IMR-90 (cell line): ENCODE measurements at regions not wholly inside any gene's neighbourhood (a gene's known extent, or its start where the extent isn't known, plus 50 kb on each side); places are given as distances from the start of the nearest gene placed in this dataset.

Source experiments
- ATAC-seq: fragments of 200-7000 bp; cut with Tn5 transposase; 2 replicates; pipeline ENCODE4 v1.9.1; 2020; ENCODE audit warnings: low read depth, mild to moderate bottlenecking, moderate library complexity
- BruUV-seq: library from RNA; stranded (reverse); fragments of 400-500 nt; replicated peaks from 2 replicates; lab custom pipeline; 2021; lab: Mats Ljungman, UMichigan
- CTCF ChIA-PET: fragments of 300-600 bp; formaldehyde crosslinking; extraction: SDS; loops from one replicate; lab custom pipeline; 2021; ENCODE audit warnings: antibody characterized with exemption; lab: Yijun Ruan, JAX
- POLR2A ChIA-PET: fragments of 300-600 bp; sonication (Branson Sonifier 250); formaldehyde crosslinking; loops from one replicate; lab custom pipeline; 2022; ENCODE audit warnings: antibody characterized with exemption; ENCODE audit not compliant: unreplicated experiment; lab: Charles Lee
- DNase-seq: peaks from one replicate; pipeline ENCODE4 v3.0.0; 2013
- H2AFZ ChIP-seq: replicated peaks from 2 replicates; pipeline ENCODE3; 2013; ENCODE audit warnings: low read length, mild to moderate bottlenecking; ENCODE audit not compliant: poor library complexity
- H2AK5ac ChIP-seq: 2 replicates; pipeline ENCODE4 v1.6.1; 2013; ENCODE audit warnings: low read depth, low read length, inconsistent platforms
- H2AK9ac ChIP-seq: replicated peaks from 2 replicates; pipeline ENCODE3; 2013; ENCODE audit warnings: mild to moderate bottlenecking, low read depth, low read length, moderate library complexity; ENCODE audit not compliant: poor library complexity
- H2BK120ac ChIP-seq: 2 replicates; pipeline ENCODE4 v1.6.1; 2013; ENCODE audit warnings: low read depth, low read length, inconsistent platforms
- H2BK15ac ChIP-seq: 3 replicates; pipeline ENCODE4 v1.6.1; 2013; ENCODE audit warnings: low read depth, low read length, inconsistent platforms
- H2BK20ac ChIP-seq: 2 replicates; pipeline ENCODE4 v1.6.1; 2013; ENCODE audit warnings: low read depth, mild to moderate bottlenecking, inconsistent platforms, low read length, moderate library complexity
- H2BK5ac ChIP-seq: 2 replicates; pipeline ENCODE4 v1.6.1; 2013; ENCODE audit warnings: mild to moderate bottlenecking, low read depth, low read length, inconsistent platforms; ENCODE audit not compliant: poor library complexity, severe bottlenecking
- H3K14ac ChIP-seq: replicated peaks from 2 replicates; pipeline ENCODE4 v1.6.1; 2013; ENCODE audit warnings: low read depth, low read length, inconsistent platforms
- H3K18ac ChIP-seq: 2 replicates; pipeline ENCODE4 v1.6.1; 2013; ENCODE audit warnings: low read depth, low read length, control low read depth
- H3K23ac ChIP-seq: 2 replicates; pipeline ENCODE4 v1.6.1; 2013; ENCODE audit warnings: low read depth, low read length, inconsistent platforms
- H3K27ac ChIP-seq: 2 replicates; pipeline ENCODE4 v1.5.1; 2013; ENCODE audit warnings: mild to moderate bottlenecking, control low read depth, low read length; ENCODE audit not compliant: insufficient read depth
- H3K27me3 ChIP-seq: 2 replicates; pipeline ENCODE4 v1.6.1; 2013; ENCODE audit warnings: low read length; ENCODE audit not compliant: control insufficient read depth, insufficient read depth
- H3K36me3 ChIP-seq: 2 replicates; pipeline ENCODE4 v1.6.1; 2013; ENCODE audit warnings: low read length, mixed read lengths; ENCODE audit not compliant: control insufficient read depth, insufficient read depth
- H3K4ac ChIP-seq: 2 replicates; pipeline ENCODE4 v1.6.1; 2013; ENCODE audit warnings: low read depth, low read length, inconsistent platforms
- H3K4me1 ChIP-seq: 2 replicates; pipeline ENCODE4 v1.6.1; 2013; ENCODE audit warnings: low read length, mixed read lengths; ENCODE audit not compliant: control insufficient read depth, insufficient read depth
- H3K4me2 ChIP-seq: 2 replicates; pipeline ENCODE4 v1.6.1; 2013; ENCODE audit warnings: low read depth, mild to moderate bottlenecking, control low read depth, low read length, moderate library complexity
- H3K4me3 ChIP-seq: 2 replicates; pipeline ENCODE4 v1.5.1; 2013; ENCODE audit warnings: low read depth, mild to moderate bottlenecking, control low read depth, low read length, moderate library complexity; ENCODE audit not compliant: insufficient read depth
- H3K56ac ChIP-seq: 2 replicates; pipeline ENCODE4 v1.6.1; 2013; ENCODE audit warnings: low read length, inconsistent platforms; ENCODE audit not compliant: insufficient read depth; ENCODE audit errors: extremely low read depth
- H3K79me1 ChIP-seq, 2 experiments: 2 replicates each; pipeline ENCODE4 v1.6.1; 2013; ENCODE audit warnings: low read length in 2 of 2, inconsistent platforms in 1 of 2, low read depth in 1 of 2
- H3K9ac ChIP-seq: 2 replicates; pipeline ENCODE4 v1.6.1; 2013; ENCODE audit warnings: low read depth, low read length, control low read depth
- H3K9me1 ChIP-seq: 2 replicates; pipeline ENCODE4 v1.6.1; 2013; ENCODE audit warnings: low read length, inconsistent platforms; ENCODE audit not compliant: insufficient read depth
- H3K9me3 ChIP-seq: 2 replicates; pipeline ENCODE4 v1.6.1; 2013; ENCODE audit warnings: low read length; ENCODE audit not compliant: control insufficient read depth, insufficient read depth
- H4K20me1 ChIP-seq: 2 replicates; pipeline ENCODE4 v1.6.1; 2013; ENCODE audit warnings: low read length, inconsistent platforms; ENCODE audit not compliant: insufficient read depth
- H4K5ac ChIP-seq: 2 replicates; pipeline ENCODE4 v1.6.1; 2013; ENCODE audit warnings: mild to moderate bottlenecking, low read depth, low read length, control low read depth
- H4K8ac ChIP-seq, 2 experiments: 2 replicates each; pipeline ENCODE4 v1.6.1; 2013; ENCODE audit warnings: low read depth in 2 of 2, low read length in 2 of 2, control low read depth in 1 of 2, inconsistent platforms in 1 of 2
- H4K91ac ChIP-seq: 2 replicates; pipeline ENCODE4 v1.6.1; 2013; ENCODE audit warnings: low read depth, low read length, inconsistent platforms; ENCODE audit not compliant: insufficient read depth
- BHLHE40 ChIP-seq: fragments of 150-350 bp; IDR thresholded peaks from 2 replicates; pipeline ENCODE4 v1.6.1; 2016; ENCODE audit warnings: mild to moderate bottlenecking, low read depth, low read length
- CEBPB ChIP-seq: IDR thresholded peaks from 2 replicates; pipeline ENCODE4 v1.6.1; 2012; ENCODE audit warnings: low read depth, low read length, improper control_type of control experiment
- CHD1 ChIP-seq: IDR thresholded peaks from 2 replicates; pipeline ENCODE4 v1.6.1; 2012; ENCODE audit warnings: low read depth, low read length, improper control_type of control experiment
- FOS ChIP-seq: fragments of 150-350 bp; IDR thresholded peaks from 2 replicates; pipeline ENCODE4 v1.6.1; 2016; ENCODE audit warnings: low read depth, low read length
- MAFK ChIP-seq: IDR thresholded peaks from 2 replicates; pipeline ENCODE4 v1.6.1; 2012; ENCODE audit warnings: low read depth, low read length, improper control_type of control experiment
- MAZ ChIP-seq: IDR thresholded peaks from 2 replicates; pipeline ENCODE4 v1.6.1; 2012; ENCODE audit warnings: low read depth, mild to moderate bottlenecking, low read length, improper control_type of control experiment, moderate library complexity, borderline replicate concordance
- NFE2L2 ChIP-seq: fragments of 150-350 bp; IDR thresholded peaks from 2 replicates; pipeline ENCODE4 v1.6.1; 2016; ENCODE audit warnings: low read depth, mild to moderate bottlenecking, low read length
- POLR2A ChIP-seq: IDR thresholded peaks from 2 replicates; pipeline ENCODE4 v1.6.1; 2012; ENCODE audit warnings: mild to moderate bottlenecking, low read depth, low read length
- RAD21 ChIP-seq: IDR thresholded peaks from 2 replicates; pipeline ENCODE4 v1.6.1; 2012; ENCODE audit warnings: low read length, improper control_type of control experiment
- RCOR1 ChIP-seq: IDR thresholded peaks from 2 replicates; pipeline ENCODE4 v1.6.1; 2012; ENCODE audit warnings: mild to moderate bottlenecking, low read length, improper control_type of control experiment; ENCODE audit not compliant: insufficient replicate concordance
- RFX5 ChIP-seq: IDR thresholded peaks from 2 replicates; pipeline ENCODE4 v1.8.0; 2012; ENCODE audit warnings: low read depth, mild to moderate bottlenecking, low read length, moderate library complexity
- WGBS, 2 experiments: methylation state at CpG; one replicate each; pipeline versions ENCODE4 v1.1.5 to v1.1.7; 2013; ENCODE audit warnings: missing lambda C conversion rate in 2 of 2; ENCODE audit not compliant: insufficient read length in 1 of 2; ENCODE audit errors: extremely low coverage in 2 of 2; 5-methylcytosine and 5-hydroxymethylcytosine counted together
- dilution Hi-C: fragments of 300-500 bp; cut with HindIII; formaldehyde crosslinking; loops from one replicate; pipeline ENCODE4 v1.14.3; 2018; ENCODE audit warnings: low sequenced_read_pairs; ENCODE audit not compliant: unreplicated experiment
- in situ Hi-C: fragments of 300-500 bp; cut with MboI; formaldehyde crosslinking; loops from 3 replicates; pipeline ENCODE4 v1.14.3; 2019; ENCODE audit warnings: low sequenced_read_pairs, inconsistent platforms, mixed read lengths
- intact Hi-C: fragments of 100-400 bp; cut with micrococcal nuclease; formaldehyde crosslinking; loops from 2 replicates; pipeline ENCODE4 v1.10.0; 2022
- TF ChIP-seq, protein P1 (sequence below): fragments of 150-350 bp; IDR thresholded peaks from 2 replicates; pipeline ENCODE4 v1.6.1; 2016; ENCODE audit warnings: low read depth, mild to moderate bottlenecking, low read length, moderate library complexity, borderline replicate concordance
- TF ChIP-seq, protein P2 (sequence below): conservative IDR thresholded peaks from 2 replicates; pipeline ENCODE4 v1.5.1; 2012; ENCODE audit warnings: mild to moderate bottlenecking, low read depth, low read length, improper control_type of control experiment
- TF ChIP-seq, protein P3 (sequence below): fragments of 150-350 bp; IDR thresholded peaks from 2 replicates; pipeline ENCODE4 v1.6.1; 2017; ENCODE audit warnings: mild to moderate bottlenecking, antibody characterized with exemption, low read length, low read depth

DNA sequence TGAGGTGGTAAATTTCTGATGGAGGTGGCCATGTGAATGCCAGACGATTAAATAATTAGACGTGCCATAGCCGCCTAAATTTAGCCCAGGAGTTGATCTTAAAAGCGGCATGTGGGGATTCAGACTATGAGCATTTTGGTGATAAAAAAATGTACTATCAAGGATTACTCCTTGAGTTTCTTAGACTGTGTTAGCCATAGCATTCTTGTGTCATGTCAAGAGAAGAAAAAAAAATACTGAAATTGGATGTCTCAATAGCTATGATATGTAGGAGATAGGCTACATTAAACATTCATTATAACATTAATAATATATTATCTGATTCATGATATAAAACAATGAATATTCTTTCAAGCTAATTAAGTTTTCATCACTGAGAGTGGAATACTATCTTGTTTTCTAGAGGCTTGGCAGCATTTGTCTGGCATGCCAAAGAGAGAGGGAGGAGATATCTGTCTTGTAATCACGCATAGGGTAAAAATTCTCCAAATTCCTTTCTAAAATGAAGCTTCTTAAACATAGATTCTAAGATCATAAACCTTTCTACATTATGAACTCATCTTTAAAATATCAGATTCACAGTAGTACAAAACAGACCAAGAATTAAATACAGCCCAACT lies 727.0 kb downstream of the C12orf50 start:
- DNase-seq = peak; percentile 8
- WGBS, 2 experiments = 94% methylated on average over 3 of the region's 5 CpGs; no CpG with 5 or more reads in 1 of the 2 experiments

More for the DNA sequence above, 727.0 kb downstream of the C12orf50 start:
- Histone ChIP-seq H2BK120ac (no peak overlapping the region), H3K79me1 (no peaks in the 10 kb centered on the region), H3K18ac (no peak overlapping the region), H3K27ac (no peak overlapping the region), H4K5ac (no peak overlapping the region), H3K9ac (no peak overlapping the region), H3K4me2 (no peak overlapping the region), H4K8ac (no peak overlapping the region), H3K4me3 (no peak overlapping the region), H3K27me3 (no peaks in the 10 kb centered on the region), H2BK5ac (no peak overlapping the region), H2AK5ac (no peak overlapping the region), H3K36me3 (no peaks in the 10 kb centered on the region), H3K4ac (no peak overlapping the region), H3K23ac (no peak overlapping the region), H4K20me1 (no peaks in the 10 kb centered on the region), H3K9me3 (no peaks in the 10 kb centered on the region), H3K56ac (no peak overlapping the region), H2BK20ac (no peak overlapping the region), H2AFZ (no peak overlapping the region), H3K14ac (no peak overlapping the region), H2BK15ac (no peak overlapping the region), H3K9me1 (no peaks in the 10 kb centered on the region), H3K4me1 (no peaks in the 10 kb centered on the region), H2AK9ac (no peak overlapping the region), H4K91ac (no peak overlapping the region)
- no peak; the same call in 1 of the 2 replicates for ATAC-seq
- ChIA-PET CTCF (no interaction called here), POLR2A (no interaction called here)
- BruUV-seq = no TSS peak
- dilution Hi-C loops = no loop called here
- intact Hi-C loops = no loop called here
- in situ Hi-C loops = no loop called here
- TF ChIP-seq RCOR1 = no peak
- TF ChIP-seq FOS = no peak
- no peak for TF ChIP-seq BHLHE40
- TF ChIP-seq, protein P1, sequence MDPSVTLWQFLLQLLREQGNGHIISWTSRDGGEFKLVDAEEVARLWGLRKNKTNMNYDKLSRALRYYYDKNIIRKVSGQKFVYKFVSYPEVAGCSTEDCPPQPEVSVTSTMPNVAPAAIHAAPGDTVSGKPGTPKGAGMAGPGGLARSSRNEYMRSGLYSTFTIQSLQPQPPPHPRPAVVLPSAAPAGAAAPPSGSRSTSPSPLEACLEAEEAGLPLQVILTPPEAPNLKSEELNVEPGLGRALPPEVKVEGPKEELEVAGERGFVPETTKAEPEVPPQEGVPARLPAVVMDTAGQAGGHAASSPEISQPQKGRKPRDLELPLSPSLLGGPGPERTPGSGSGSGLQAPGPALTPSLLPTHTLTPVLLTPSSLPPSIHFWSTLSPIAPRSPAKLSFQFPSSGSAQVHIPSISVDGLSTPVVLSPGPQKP = no peak
- no peak for TF ChIP-seq CEBPB
- TF ChIP-seq MAFK = no peak
- no peak for TF ChIP-seq MAZ
- TF ChIP-seq, protein P2, sequence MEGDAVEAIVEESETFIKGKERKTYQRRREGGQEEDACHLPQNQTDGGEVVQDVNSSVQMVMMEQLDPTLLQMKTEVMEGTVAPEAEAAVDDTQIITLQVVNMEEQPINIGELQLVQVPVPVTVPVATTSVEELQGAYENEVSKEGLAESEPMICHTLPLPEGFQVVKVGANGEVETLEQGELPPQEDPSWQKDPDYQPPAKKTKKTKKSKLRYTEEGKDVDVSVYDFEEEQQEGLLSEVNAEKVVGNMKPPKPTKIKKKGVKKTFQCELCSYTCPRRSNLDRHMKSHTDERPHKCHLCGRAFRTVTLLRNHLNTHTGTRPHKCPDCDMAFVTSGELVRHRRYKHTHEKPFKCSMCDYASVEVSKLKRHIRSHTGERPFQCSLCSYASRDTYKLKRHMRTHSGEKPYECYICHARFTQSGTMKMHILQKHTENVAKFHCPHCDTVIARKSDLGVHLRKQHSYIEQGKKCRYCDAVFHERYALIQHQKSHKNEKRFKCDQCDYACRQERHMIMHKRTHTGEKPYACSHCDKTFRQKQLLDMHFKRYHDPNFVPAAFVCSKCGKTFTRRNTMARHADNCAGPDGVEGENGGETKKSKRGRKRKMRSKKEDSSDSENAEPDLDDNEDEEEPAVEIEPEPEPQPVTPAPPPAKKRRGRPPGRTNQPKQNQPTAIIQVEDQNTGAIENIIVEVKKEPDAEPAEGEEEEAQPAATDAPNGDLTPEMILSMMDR = no peak
- TF ChIP-seq RFX5 = no peak
- TF ChIP-seq POLR2A = no peak
- no peak for TF ChIP-seq CHD1
- TF ChIP-seq, protein P3, sequence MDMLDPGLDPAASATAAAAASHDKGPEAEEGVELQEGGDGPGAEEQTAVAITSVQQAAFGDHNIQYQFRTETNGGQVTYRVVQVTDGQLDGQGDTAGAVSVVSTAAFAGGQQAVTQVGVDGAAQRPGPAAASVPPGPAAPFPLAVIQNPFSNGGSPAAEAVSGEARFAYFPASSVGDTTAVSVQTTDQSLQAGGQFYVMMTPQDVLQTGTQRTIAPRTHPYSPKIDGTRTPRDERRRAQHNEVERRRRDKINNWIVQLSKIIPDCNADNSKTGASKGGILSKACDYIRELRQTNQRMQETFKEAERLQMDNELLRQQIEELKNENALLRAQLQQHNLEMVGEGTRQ = no peak
- TF ChIP-seq NFE2L2 = no peak
- TF ChIP-seq RAD21 = no peak
